CD4-positive, alpha-beta T cell treated with Interleukin-4 for 1 hour (primary cell): ENCODE measurements at regions not wholly inside any gene's neighbourhood (a gene's known extent, or its start where the extent isn't known, plus 50 kb on each side); places are given as distances from the start of the nearest gene placed in this dataset.
A peak's percentile ranks its signal among the peaks of the same experiment; 100 is the strongest.

ENCODE experiments used
- DNase-seq, 2 donors: peaks; one replicate each; pipeline ENCODE4 v3.0.0-alpha.2; 2020 to 2022

DNA sequence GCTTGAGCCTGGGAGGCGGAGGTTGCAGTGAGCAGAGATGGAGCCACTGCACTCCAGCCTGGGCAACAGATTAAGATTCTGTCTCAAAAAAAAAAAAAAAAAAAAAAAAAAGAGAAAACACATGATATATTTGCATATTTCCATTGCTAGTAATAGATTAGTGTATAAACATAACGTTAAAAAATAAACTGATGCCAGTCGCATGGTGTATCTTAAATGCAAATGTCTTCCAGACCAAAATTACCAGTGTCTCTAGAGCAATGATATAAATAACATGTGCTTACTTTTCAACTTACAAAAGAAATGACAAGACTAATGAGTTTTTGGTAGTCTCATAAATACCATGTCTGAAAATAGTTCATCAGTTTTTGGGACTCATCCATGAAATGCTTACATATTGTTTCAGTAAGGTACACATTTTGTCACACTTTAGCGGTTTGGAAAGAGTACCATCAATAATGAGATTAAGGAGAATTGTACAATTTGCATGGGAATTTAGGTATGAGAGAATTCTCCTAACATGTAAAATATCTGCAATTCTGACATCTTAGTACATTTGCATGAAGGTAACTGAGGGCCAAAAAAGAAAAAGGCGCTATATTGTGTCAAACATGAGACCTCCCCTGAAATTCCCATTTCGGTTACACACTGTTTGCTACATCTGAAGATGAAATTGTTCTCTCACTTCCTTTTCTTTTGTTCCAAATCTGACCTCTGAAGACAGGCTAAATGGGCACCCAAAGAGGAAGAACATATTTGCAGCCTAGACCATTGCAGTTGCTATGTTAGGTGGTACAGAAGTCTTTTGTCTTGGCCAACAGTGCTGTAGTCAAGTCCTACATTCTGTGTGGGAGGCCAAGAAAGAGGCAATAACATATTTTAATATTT, 51.5 kb upstream of the PIP4K2A start:
- DNase-seq = peak in 1 of 2 donors; percentile 2

DNA sequence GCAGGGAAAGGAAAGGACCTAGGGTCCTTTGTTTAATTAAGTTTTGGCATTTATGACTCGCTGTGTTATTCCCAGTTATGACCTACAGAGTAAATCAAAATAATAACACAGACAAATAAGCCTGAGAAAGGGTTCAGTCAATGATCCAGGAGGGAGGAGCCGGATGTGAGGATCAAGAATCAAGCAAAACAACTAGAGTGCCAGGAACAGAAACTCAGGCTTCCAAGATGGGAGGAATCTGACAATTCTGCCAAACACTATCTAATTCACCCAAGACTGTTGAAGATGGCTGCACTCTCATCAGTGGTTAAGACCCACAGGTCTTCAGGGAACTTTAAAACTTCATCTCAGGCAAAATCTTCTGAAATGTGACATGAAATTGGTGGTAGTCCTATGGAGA, 50.3 kb upstream of the PIP4K2A start:
- DNase-seq = no peak
